ENCODE measurements at regions not wholly inside any gene's neighbourhood (a gene's known extent, or its start where the extent isn't known, plus 50 kb on each side); places are given as distances from the start of the nearest gene placed in this dataset.

- DNase-seq, result no peak
- Histone ChIP-seq H3K36me3 (no peaks in the 10 kb centered on the region), H3K27ac (no peak overlapping the region), H3K27me3 (no peaks in the 10 kb centered on the region), H3K4me3 (no peak overlapping the region), H3K4me1 (no peaks in the 10 kb centered on the region), H3K9me3 (no peaks in the 10 kb centered on the region)
- TF ChIP-seq EP300 (IDR thresholded peaks at IDR 0.05) (no peak), POLR2AphosphoS5 (IDR thresholded peaks at IDR 0.05) (no peak), POLR2A (IDR thresholded peaks at IDR 0.05) (no peak), CTCF (IDR thresholded peaks at IDR 0.05) (no peak)
- WGBS, 2 donors, result 70 to 82% methylated on average over 7 of the region's 7 CpGs
- intact Hi-C loops (cut with DNase I), result no loop called here
Observed at GRCh38 chr15:60223176-60223575, 174.6 kb downstream of the ANXA2 start.

- 70 to 71% methylated on average over 7 of the region's 7 CpGs for WGBS, 2 donors
- DNase-seq, result no peak
- Histone ChIP-seq H3K4me1 (no peaks in the 10 kb centered on the region), H3K36me3 (no peaks in the 10 kb centered on the region), H3K27ac (no peak overlapping the region), H3K9me3 (no peaks in the 10 kb centered on the region), H3K27me3 (no peaks in the 10 kb centered on the region), H3K4me3 (no peak overlapping the region)
- intact Hi-C loops (cut with DNase I), result no loop called here
- no peak for TF ChIP-seq CTCF (IDR thresholded peaks at IDR 0.05)
- no peak for TF ChIP-seq POLR2AphosphoS5 (IDR thresholded peaks at IDR 0.05)
- TF ChIP-seq POLR2A (IDR thresholded peaks at IDR 0.05), result no peak
- no peak for TF ChIP-seq EP300 (IDR thresholded peaks at IDR 0.05)
Observed at GRCh38 chr15:60226924-60227323, 170.9 kb downstream of the ANXA2 start.

- H3K27ac ChIP-seq, result no peak overlapping the region
- DNase-seq, result no peak
- H3K4me3 ChIP-seq, result no peak overlapping the region
- no peaks in the 10 kb centered on the region for H3K9me3 ChIP-seq
- H3K27me3 ChIP-seq, result no peaks in the 10 kb centered on the region
- intact Hi-C loops (cut with DNase I), result no loop called here
- H3K4me1 ChIP-seq, result no peaks in the 10 kb centered on the region
- no peaks in the 10 kb centered on the region for H3K36me3 ChIP-seq
- 74 to 87% methylated on average over 3 of the region's 3 CpGs for WGBS, 2 donors
- no peak for TF ChIP-seq EP300 (IDR thresholded peaks at IDR 0.05)
- no peak for TF ChIP-seq CTCF (IDR thresholded peaks at IDR 0.05)
- no peak for TF ChIP-seq POLR2A (IDR thresholded peaks at IDR 0.05)
- TF ChIP-seq POLR2AphosphoS5 (IDR thresholded peaks at IDR 0.05), result no peak
Observed at GRCh38 chr15:60228101-60228500, 169.7 kb downstream of the ANXA2 start.

GRCh38 chr15:60228619-60229018 lies 169.2 kb downstream of the ANXA2 start:
- no peaks in the 10 kb centered on the region for H3K27me3 ChIP-seq
- TF ChIP-seq CTCF (IDR thresholded peaks at IDR 0.05) (no peak), POLR2A (IDR thresholded peaks at IDR 0.05) (no peak), EP300 (IDR thresholded peaks at IDR 0.05) (no peak), POLR2AphosphoS5 (IDR thresholded peaks at IDR 0.05) (no peak)
- intact Hi-C loops (cut with DNase I), result no loop called here
- H3K36me3 ChIP-seq, result no peaks in the 10 kb centered on the region
- H3K4me3 ChIP-seq, result no peak overlapping the region
- DNase-seq, result no peak
- 82 to 83% methylated on average over 2 of the region's 2 CpGs for WGBS, 2 donors
- H3K4me1 ChIP-seq, result no peaks in the 10 kb centered on the region
- H3K27ac ChIP-seq, result no peak overlapping the region
- H3K9me3 ChIP-seq, result no peaks in the 10 kb centered on the region

- 62 to 78% methylated on average over 7 of the region's 7 CpGs for WGBS, 2 donors
- TF ChIP-seq CTCF (IDR thresholded peaks at IDR 0.05) (no peak), POLR2A (IDR thresholded peaks at IDR 0.05) (no peak), EP300 (IDR thresholded peaks at IDR 0.05) (no peak), POLR2AphosphoS5 (IDR thresholded peaks at IDR 0.05) (no peak)
Observed at GRCh38 chr15:60235951-60236710, 161.7 kb downstream of the ANXA2 start.

More at GRCh38 chr15:60235951-60236710, 161.7 kb downstream of the ANXA2 start:
- no peaks in the 10 kb centered on the region for H3K4me1 ChIP-seq
- H3K27ac ChIP-seq, result no peak overlapping the region
- intact Hi-C loops (cut with DNase I), result no loop called here
- no peak overlapping the region for H3K4me3 ChIP-seq
- H3K27me3 ChIP-seq, result no peaks in the 10 kb centered on the region
- no peaks in the 10 kb centered on the region for H3K9me3 ChIP-seq
- H3K36me3 ChIP-seq, result no peaks in the 10 kb centered on the region
- no peak for DNase-seq

All from sigmoid colon (tissue), 6 donors.